HepG2 (cell line): ENCODE measurements at regions not wholly inside any gene's neighbourhood (a gene's known extent, or its start where the extent isn't known, plus 50 kb on each side); places are given as distances from the start of the nearest gene placed in this dataset.

Source experiments
- CCAR2 ChIP-seq: fragments of 200-400 bp; formaldehyde crosslinking; optimal IDR thresholded peaks from 2 replicates; pipeline ENCODE3; 2018; ENCODE audit warnings: low read depth, mild to moderate bottlenecking, low read length, moderate library complexity
- HIVEP1 ChIP-seq: sonication (generic); formaldehyde crosslinking; IDR thresholded peaks from 2 replicates; pipeline ENCODE4 v1.4.0; 2020; ENCODE audit warnings: mild to moderate bottlenecking, missing genetic modification reagents
- KAT7 ChIP-seq: IDR thresholded peaks from 2 replicates; pipeline ENCODE4 v1.6.1; 2018; ENCODE audit warnings: borderline replicate concordance, missing compliant biosample characterization
- KLF13 ChIP-seq: sonication (generic); formaldehyde crosslinking; IDR thresholded peaks from 2 replicates; pipeline ENCODE4 v1.4.0; 2020; ENCODE audit warnings: mild to moderate bottlenecking, missing genetic modification reagents
- LRRFIP1 ChIP-seq: sonication (generic); formaldehyde crosslinking; conservative IDR thresholded peaks from 2 replicates; pipeline ENCODE4 v1.4.0; 2020; ENCODE audit warnings: missing genetic modification reagents
- NFE2 ChIP-seq: sonication (generic); formaldehyde crosslinking; IDR thresholded peaks from 2 replicates; pipeline ENCODE4 v1.4.0; 2020; ENCODE audit warnings: missing genetic modification reagents
- ZNF234 ChIP-seq: sonication (generic); formaldehyde crosslinking; conservative IDR thresholded peaks from 2 replicates; pipeline ENCODE4 v1.5.1; 2020; ENCODE audit warnings: mild to moderate bottlenecking, missing genetic modification reagents
- ZNF292 ChIP-seq: sonication (generic); formaldehyde crosslinking; IDR thresholded peaks from 2 replicates; pipeline ENCODE4 v1.8.1; 2022; ENCODE audit warnings: mild to moderate bottlenecking, low read depth, missing genetic modification reagents, borderline replicate concordance
- ZNF501 ChIP-seq: sonication (generic); formaldehyde crosslinking; IDR thresholded peaks from 2 replicates; pipeline ENCODE4 v1.5.1; 2020; ENCODE audit warnings: mild to moderate bottlenecking, moderate library complexity, missing genetic modification reagents
- ZNF556 ChIP-seq: sonication (generic); formaldehyde crosslinking; IDR thresholded peaks from 2 replicates; pipeline ENCODE4 v1.4.0; 2020; ENCODE audit warnings: mild to moderate bottlenecking, missing genetic modification reagents, borderline replicate concordance
- ZNF850 ChIP-seq: sonication (generic); formaldehyde crosslinking; conservative IDR thresholded peaks from 2 replicates; pipeline ENCODE4 v1.9.0; 2021; ENCODE audit warnings: mild to moderate bottlenecking, missing genetic modification reagents
- TF ChIP-seq, protein P1 (sequence below): sonication (generic); formaldehyde crosslinking; IDR thresholded peaks from 2 replicates; pipeline ENCODE4 v1.4.0; 2020; ENCODE audit warnings: missing genetic modification reagents, borderline replicate concordance
- TF ChIP-seq, protein P2 (sequence below): sonication (generic); formaldehyde crosslinking; IDR thresholded peaks from one replicate; pipeline ENCODE4 v1.5.1; 2020; ENCODE audit warnings: mild to moderate bottlenecking, missing genetic modification reagents; ENCODE audit errors: not compliant biosample characterization

GRCh38 chr6:26216886-26217713, 129.9 kb downstream of the HFE start (continued):
- no peak for TF ChIP-seq LRRFIP1 (CRISPR knock-in tag)
- peak; percentile 66; the same call in 1 of the 2 replicates for TF ChIP-seq HIVEP1 (CRISPR knock-in tag)
- TF ChIP-seq ZNF501 (CRISPR knock-in tag) = peak; percentile 89
- TF ChIP-seq NFE2 = no peak
- TF ChIP-seq, protein P1, sequence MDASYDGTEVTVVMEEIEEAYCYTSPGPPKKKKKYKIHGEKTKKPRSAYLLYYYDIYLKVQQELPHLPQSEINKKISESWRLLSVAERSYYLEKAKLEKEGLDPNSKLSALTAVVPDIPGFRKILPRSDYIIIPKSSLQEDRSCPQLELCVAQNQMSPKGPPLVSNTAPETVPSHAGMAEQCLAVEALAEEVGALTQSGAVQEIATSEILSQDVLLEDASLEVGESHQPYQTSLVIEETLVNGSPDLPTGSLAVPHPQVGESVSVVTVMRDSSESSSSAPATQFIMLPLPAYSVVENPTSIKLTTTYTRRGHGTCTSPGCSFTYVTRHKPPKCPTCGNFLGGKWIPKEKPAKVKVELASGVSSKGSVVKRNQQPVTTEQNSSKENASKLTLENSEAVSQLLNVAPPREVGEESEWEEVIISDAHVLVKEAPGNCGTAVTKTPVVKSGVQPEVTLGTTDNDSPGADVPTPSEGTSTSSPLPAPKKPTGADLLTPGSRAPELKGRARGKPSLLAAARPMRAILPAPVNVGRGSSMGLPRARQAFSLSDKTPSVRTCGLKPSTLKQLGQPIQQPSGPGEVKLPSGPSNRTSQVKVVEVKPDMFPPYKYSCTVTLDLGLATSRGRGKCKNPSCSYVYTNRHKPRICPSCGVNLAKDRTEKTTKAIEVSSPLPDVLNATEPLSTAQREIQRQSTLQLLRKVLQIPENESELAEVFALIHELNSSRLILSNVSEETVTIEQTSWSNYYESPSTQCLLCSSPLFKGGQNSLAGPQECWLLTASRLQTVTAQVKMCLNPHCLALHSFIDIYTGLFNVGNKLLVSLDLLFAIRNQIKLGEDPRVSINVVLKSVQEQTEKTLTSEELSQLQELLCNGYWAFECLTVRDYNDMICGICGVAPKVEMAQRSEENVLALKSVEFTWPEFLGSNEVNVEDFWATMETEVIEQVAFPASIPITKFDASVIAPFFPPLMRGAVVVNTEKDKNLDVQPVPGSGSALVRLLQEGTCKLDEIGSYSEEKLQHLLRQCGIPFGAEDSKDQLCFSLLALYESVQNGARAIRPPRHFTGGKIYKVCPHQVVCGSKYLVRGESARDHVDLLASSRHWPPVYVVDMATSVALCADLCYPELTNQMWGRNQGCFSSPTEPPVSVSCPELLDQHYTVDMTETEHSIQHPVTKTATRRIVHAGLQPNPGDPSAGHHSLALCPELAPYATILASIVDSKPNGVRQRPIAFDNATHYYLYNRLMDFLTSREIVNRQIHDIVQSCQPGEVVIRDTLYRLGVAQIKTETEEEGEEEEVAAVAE (CRISPR knock-in tag) = peak; percentile 61
- TF ChIP-seq, protein P2, sequence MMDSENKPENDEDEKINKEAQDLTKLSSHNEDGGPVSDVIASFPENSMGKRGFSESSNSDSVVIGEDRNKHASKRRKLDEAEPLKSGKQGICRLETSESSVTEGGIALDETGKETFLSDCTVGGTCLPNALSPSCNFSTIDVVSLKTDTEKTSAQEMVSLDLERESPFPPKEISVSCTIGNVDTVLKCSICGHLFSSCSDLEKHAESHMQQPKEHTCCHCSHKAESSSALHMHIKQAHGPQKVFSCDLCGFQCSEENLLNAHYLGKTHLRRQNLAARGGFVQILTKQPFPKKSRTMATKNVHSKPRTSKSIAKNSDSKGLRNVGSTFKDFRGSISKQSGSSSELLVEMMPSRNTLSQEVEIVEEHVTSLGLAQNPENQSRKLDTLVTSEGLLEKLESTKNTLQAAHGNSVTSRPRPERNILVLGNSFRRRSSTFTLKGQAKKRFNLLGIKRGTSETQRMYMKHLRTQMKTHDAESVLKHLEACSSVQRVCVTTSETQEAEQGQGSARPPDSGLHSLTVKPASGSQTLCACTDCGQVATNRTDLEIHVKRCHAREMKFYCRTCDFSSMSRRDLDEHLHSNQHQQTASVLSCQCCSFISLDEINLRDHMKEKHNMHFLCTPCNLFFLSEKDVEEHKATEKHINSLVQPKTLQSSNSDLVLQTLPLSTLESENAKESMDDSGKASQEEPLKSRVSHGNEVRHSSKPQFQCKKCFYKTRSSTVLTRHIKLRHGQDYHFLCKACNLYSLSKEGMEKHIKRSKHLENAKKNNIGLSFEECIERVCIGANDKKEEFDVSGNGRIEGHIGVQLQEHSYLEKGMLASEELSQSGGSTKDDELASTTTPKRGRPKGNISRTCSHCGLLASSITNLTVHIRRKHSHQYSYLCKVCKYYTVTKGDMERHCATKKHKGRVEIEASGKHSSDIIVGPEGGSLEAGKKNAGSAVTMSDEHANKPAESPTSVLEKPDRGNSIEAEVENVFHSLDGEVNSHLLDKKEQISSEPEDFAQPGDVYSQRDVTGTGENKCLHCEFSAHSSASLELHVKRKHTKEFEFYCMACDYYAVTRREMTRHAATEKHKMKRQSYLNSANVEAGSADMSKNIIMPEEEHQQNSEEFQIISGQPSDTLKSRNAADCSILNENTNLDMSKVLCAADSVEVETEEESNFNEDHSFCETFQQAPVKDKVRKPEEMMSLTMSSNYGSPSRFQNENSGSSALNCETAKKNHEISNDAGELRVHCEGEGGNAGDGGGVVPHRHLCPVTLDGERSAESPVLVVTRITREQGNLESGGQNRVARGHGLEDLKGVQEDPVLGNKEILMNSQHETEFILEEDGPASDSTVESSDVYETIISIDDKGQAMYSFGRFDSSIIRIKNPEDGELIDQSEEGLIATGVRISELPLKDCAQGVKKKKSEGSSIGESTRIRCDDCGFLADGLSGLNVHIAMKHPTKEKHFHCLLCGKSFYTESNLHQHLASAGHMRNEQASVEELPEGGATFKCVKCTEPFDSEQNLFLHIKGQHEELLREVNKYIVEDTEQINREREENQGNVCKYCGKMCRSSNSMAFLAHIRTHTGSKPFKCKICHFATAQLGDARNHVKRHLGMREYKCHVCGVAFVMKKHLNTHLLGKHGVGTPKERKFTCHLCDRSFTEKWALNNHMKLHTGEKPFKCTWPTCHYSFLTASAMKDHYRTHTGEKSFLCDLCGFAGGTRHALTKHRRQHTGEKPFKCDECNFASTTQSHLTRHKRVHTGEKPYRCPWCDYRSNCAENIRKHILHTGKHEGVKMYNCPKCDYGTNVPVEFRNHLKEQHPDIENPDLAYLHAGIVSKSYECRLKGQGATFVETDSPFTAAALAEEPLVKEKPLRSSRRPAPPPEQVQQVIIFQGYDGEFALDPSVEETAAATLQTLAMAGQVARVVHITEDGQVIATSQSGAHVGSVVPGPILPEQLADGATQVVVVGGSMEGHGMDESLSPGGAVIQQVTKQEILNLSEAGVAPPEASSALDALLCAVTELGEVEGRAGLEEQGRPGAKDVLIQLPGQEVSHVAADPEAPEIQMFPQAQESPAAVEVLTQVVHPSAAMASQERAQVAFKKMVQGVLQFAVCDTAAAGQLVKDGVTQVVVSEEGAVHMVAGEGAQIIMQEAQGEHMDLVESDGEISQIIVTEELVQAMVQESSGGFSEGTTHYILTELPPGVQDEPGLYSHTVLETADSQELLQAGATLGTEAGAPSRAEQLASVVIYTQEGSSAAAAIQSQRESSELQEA (CRISPR knock-in tag) = peak; percentile 19
- 0 out of 2 replicates have a peak, but pooled peaks have one; percentile 77 for TF ChIP-seq ZNF850
- TF ChIP-seq ZNF556 = peak; percentile 15; the same call in 1 of the 2 replicates
- TF ChIP-seq ZNF292 (CRISPR knock-in tag) = peak; percentile 65; the same call in 1 of the 2 replicates
- TF ChIP-seq KLF13 (CRISPR knock-in tag) = no peak
- no peak for TF ChIP-seq CCAR2
- TF ChIP-seq ZNF234 = peak; percentile 95
- peak; percentile 84 for TF ChIP-seq KAT7 (CRISPR knock-in tag)
